Sigmoid colon (tissue), 3 donors: ENCODE measurements at regions not wholly inside any gene's neighbourhood (a gene's known extent, or its start where the extent isn't known, plus 50 kb on each side); places are given as distances from the start of the nearest gene placed in this dataset.

ENCODE experiments used
- POLR2A ChIP-seq, 2 donors: fragments of 450-650 bp; IDR thresholded peaks; one replicate each; pipeline ENCODE4 v1.6.1; 2016; ENCODE audit warnings: antibody characterized with exemption in 2 of 2, mild to moderate bottlenecking in 2 of 2, moderate library complexity in 2 of 2
- TF ChIP-seq, protein P1 (sequence below), 4 experiments: fragments of 450-650 bp in 3 of 4; fragments of 200-600 bp in 1 of 4; IDR thresholded peaks; one replicate each; pipeline ENCODE4 v1.5.1; 2016 to 2019; ENCODE audit warnings: antibody characterized with exemption in 4 of 4, mild to moderate bottlenecking in 3 of 4, moderate library complexity in 2 of 4

DNA sequence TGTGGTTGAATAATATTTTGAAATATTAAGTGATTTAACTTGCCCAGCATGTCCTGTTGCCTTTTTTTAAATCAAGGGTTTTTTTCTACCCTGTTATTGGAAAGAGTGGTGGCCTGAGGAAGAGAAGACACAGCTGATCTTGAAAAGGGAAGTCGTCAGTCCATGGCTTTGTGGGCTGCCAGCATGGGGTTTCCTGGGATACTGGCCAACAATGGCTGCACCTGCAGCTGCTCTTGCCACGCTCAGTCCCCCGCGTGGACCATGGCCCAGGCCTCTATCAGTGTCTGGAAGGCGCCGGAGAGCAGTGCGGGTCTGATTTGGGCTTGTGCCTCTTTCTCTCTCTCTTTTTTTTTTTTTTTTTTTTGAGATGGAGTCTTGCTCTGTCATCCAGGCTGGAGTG is 99.3 kb downstream of the ASB1 start:
- no peak for TF ChIP-seq POLR2A (IDR thresholded peaks at IDR 0.05)
- TF ChIP-seq, protein P1, sequence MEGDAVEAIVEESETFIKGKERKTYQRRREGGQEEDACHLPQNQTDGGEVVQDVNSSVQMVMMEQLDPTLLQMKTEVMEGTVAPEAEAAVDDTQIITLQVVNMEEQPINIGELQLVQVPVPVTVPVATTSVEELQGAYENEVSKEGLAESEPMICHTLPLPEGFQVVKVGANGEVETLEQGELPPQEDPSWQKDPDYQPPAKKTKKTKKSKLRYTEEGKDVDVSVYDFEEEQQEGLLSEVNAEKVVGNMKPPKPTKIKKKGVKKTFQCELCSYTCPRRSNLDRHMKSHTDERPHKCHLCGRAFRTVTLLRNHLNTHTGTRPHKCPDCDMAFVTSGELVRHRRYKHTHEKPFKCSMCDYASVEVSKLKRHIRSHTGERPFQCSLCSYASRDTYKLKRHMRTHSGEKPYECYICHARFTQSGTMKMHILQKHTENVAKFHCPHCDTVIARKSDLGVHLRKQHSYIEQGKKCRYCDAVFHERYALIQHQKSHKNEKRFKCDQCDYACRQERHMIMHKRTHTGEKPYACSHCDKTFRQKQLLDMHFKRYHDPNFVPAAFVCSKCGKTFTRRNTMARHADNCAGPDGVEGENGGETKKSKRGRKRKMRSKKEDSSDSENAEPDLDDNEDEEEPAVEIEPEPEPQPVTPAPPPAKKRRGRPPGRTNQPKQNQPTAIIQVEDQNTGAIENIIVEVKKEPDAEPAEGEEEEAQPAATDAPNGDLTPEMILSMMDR (IDR thresholded peaks at IDR 0.05), result no peak
